Adrenal gland (tissue), 5 donors: ENCODE measurements at regions not wholly inside any gene's neighbourhood (a gene's known extent, or its start where the extent isn't known, plus 50 kb on each side); places are given as distances from the start of the nearest gene placed in this dataset.

ENCODE experiments used
- CTCF ChIP-seq, 6 experiments: fragments of 450-650 bp in 4 of 6; fragments of 200-600 bp in 2 of 6; sonication (generic) in 1 of 6; IDR thresholded peaks; 1 replicate in 5 of 6; 2 replicates in 1 of 6; pipeline versions ENCODE4 v1.5.1 to v1.8.0; 2016 to 2021; ENCODE audit warnings: antibody characterized with exemption in 6 of 6, mild to moderate bottlenecking in 2 of 6, moderate library complexity in 1 of 6
- POLR2A ChIP-seq, 2 donors: fragments of 450-650 bp; IDR thresholded peaks; one replicate each; pipeline ENCODE4 v1.6.1; 2017; ENCODE audit warnings: antibody characterized with exemption in 2 of 2, mild to moderate bottlenecking in 2 of 2, moderate library complexity in 1 of 2
- donor health status: DM: no; HTN: no; CAD: no.

- TF ChIP-seq CTCF (IDR thresholded peaks at IDR 0.05) (no peak), POLR2A (IDR thresholded peaks at IDR 0.05) (no peak)
Measured at GRCh38 chr16:86876499-86876898, 298.1 kb downstream of the FOXL1 start.
